ENCODE measurements at regions not wholly inside any gene's neighbourhood (a gene's known extent, or its start where the extent isn't known, plus 50 kb on each side); places are given as distances from the start of the nearest gene placed in this dataset.

- H3K27ac ChIP-seq, result no peak overlapping the region
- POLR2A ChIA-PET (ENCODE audit: low non-redundant PET), result no interaction called here
These were observed 119.2 kb upstream of the ALDH1A3 start for GRCh38 chr15:100760357-100760903.

GRCh38 chr15:100761290-100761935, 118.2 kb upstream of the ALDH1A3 start:
- CTCF ChIA-PET, result no interaction called here

More at GRCh38 chr15:100760357-100760903, 119.2 kb upstream of the ALDH1A3 start:
- CTCF ChIA-PET, result interaction anchor here (0.6 kb wide), 1 partner anchor 100 kb away, joined by 4 read pairs; no protein-coding TSS in a partner anchor
- TF ChIP-seq, protein P1, sequence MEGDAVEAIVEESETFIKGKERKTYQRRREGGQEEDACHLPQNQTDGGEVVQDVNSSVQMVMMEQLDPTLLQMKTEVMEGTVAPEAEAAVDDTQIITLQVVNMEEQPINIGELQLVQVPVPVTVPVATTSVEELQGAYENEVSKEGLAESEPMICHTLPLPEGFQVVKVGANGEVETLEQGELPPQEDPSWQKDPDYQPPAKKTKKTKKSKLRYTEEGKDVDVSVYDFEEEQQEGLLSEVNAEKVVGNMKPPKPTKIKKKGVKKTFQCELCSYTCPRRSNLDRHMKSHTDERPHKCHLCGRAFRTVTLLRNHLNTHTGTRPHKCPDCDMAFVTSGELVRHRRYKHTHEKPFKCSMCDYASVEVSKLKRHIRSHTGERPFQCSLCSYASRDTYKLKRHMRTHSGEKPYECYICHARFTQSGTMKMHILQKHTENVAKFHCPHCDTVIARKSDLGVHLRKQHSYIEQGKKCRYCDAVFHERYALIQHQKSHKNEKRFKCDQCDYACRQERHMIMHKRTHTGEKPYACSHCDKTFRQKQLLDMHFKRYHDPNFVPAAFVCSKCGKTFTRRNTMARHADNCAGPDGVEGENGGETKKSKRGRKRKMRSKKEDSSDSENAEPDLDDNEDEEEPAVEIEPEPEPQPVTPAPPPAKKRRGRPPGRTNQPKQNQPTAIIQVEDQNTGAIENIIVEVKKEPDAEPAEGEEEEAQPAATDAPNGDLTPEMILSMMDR (conservative IDR thresholded peaks at IDR 0.05; ENCODE audit: low read depth), result no peak
- DNase-seq (ENCODE audit: low spot score), result no peak

GRCh38 chr15:100762289-100762688, 117.3 kb upstream of the ALDH1A3 start:
- no peak for DNase-seq (ENCODE audit: low spot score)
- TF ChIP-seq, protein P1 (conservative IDR thresholded peaks at IDR 0.05; ENCODE audit: low read depth), result no peak
- H3K27ac ChIP-seq, result no peak overlapping the region
- ChIA-PET POLR2A (ENCODE audit: low non-redundant PET) (no interaction called here), CTCF (no interaction called here)

More at GRCh38 chr15:100761290-100761935, 118.2 kb upstream of the ALDH1A3 start:
- TF ChIP-seq, protein P1 (conservative IDR thresholded peaks at IDR 0.05; ENCODE audit: low read depth), result no peak
- POLR2A ChIA-PET (ENCODE audit: low non-redundant PET), result no interaction called here
- no peak for DNase-seq (ENCODE audit: low spot score)
- no peak overlapping the region for H3K27ac ChIP-seq

DNA sequence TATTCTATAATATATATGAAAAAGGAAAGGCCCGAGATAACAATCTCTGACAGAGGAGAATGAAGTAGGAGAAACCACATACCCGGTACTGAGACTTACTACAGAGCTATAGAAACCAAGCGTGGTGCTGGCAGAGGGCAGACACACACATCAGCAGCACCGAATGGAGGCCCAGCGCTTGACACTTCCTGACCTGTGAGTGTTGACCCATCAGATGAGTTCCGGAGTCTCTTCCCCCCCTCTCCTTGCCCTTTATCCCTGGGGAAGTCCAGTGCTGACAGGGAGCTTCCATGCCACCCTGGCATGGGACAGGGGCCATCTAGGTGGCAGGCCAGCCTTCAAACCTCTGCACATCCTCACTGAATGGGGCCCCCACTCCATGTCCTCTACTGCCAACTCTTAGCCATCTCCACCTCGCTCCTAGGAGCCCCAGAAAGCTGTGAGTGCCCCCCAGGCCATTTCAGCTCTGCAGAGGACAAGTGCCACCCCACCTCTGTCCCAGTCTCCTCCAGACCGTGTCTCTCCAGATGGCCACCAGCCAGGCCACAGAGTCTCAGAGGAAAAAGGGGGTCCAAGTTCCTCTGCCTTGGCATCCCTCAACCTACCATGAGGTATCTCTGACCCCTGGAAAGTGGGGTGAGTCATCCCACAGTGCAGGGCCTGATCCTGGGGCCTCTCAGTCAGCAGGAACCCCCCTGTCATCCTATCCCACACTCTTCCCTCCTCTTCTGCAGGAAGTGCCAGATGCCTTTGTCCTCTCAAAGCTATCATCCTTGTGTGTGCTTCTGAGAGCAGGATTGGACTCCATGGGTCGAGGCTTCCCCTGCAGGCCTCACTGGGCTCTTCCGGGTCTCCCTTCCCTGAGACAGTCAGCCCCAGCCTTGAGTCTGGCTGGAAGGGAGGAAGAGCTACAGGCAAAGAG, 116.5 kb upstream of the ALDH1A3 start:
- ChIA-PET POLR2A (ENCODE audit: low non-redundant PET) (no interaction called here), CTCF (no interaction called here)
- TF ChIP-seq, protein P1 (conservative IDR thresholded peaks at IDR 0.05; ENCODE audit: low read depth), result no peak
- no peak overlapping the region for H3K27ac ChIP-seq
- no peak for DNase-seq (ENCODE audit: low spot score)

GRCh38 chr15:100763835-100764750, 115.5 kb upstream of the ALDH1A3 start:
- ChIA-PET POLR2A (ENCODE audit: low non-redundant PET) (no interaction called here), CTCF (interaction anchor here (0.6 kb wide), 1 partner anchor 12 kb away, joined by 3 read pairs; no protein-coding TSS in a partner anchor)
- no peak overlapping the region for H3K27ac ChIP-seq

More at GRCh38 chr15:100763835-100764750, 115.5 kb upstream of the ALDH1A3 start:
- DNase-seq (ENCODE audit: low spot score), result no peak
- TF ChIP-seq, protein P1 (conservative IDR thresholded peaks at IDR 0.05; ENCODE audit: low read depth), result no peak
